NCI-H2107 treated with DMSO at 0.1 percent for 48 hours (cell line): ENCODE measurements at regions not wholly inside any gene's neighbourhood (a gene's known extent, or its start where the extent isn't known, plus 50 kb on each side); places are given as distances from the start of the nearest gene placed in this dataset.
"Not testable (repeated sequence)": the region's sequence is repeated elsewhere in the genome, so short reads cannot be mapped to it uniquely, and the experiment has no call there.

Source experiments
- DNase-seq: peaks from one replicate; lab custom pipeline; 2025; ENCODE audit not compliant: unreplicated experiment; lab: John Stamatoyannopoulos, UW

DNA sequence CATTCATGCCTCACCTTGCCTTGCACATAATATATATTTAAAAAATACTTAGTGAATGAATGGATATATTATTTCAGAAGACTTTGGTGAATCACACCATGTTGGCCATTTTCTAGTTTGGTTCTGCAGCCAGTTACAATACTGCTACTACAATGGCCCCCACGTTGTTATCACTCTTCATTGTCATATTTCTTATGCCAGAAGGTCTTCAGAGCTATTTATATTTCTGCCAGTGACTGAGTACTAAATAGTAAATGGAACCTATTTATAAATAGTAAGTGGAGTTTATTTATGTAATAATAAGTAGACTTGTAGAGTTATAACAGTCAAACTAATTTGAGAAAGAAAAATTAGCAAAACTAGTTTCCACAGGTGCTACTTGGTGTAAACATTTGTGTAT lies 516.6 kb upstream of the SYT4 start:
- no peak for DNase-seq

DNA sequence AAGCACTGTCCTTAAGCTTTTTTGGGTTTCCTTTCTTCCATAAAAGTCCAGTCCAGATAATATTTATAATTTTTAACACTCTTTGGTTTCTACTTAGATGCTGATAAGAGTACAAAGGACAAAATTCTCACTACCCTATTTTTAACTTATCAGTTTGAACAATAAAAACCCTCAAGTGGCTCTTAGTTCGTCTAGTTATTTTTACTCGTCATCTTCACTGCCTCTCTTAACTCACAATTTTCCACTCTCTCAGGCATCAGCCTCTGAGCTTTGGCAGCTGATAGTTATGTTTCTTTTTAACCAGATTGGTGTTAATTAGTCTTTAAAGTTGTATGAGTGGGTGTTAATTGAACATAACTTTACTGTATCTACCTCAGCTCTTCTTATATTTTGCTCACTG lies 517.1 kb upstream of the SYT4 start:
- DNase-seq = no peak

- DNase-seq = no peak
Measured at GRCh38 chr18:43797347-43797746, 520.1 kb upstream of the SYT4 start.

GRCh38 chr18:43800584-43800983 lies 523.3 kb upstream of the SYT4 start:
- peak; percentile 79 for DNase-seq

DNA sequence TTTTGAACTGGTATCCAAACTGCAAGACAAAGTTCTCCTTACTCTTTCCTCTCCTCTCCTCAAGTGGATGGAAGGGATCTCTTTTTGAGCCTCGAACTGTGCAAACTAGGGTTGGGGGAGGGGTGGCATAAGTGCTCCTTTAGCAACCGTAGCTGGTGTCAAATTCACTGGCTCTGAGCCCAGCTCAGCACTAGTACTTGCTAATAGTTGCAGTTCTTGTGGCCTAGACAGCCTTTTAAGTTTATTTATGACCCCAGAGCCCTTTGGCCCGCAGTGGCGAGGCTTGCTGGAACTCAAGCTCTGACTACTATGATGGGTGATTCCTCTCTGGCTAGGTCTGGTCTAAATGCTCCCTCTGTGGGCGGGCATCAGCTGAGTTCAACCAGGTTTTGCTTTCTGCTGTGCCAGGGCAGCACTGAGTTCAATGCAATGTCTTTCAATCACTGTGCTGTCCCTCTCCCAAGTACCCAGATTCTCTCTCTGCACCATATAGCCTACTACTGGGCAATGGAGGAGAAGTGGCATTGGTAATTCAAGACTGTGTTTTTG lies 528.4 kb upstream of the SYT4 start:
- peak; percentile 83 for DNase-seq

GRCh38 chr18:43812627-43813026 lies 535.3 kb upstream of the SYT4 start:
- DNase-seq = no peak

- DNase-seq = no peak
Measured at GRCh38 chr18:43819397-43819796, 542.1 kb upstream of the SYT4 start.

GRCh38 chr18:43819873-43820272 lies 542.6 kb upstream of the SYT4 start:
- DNase-seq = no peak

DNA sequence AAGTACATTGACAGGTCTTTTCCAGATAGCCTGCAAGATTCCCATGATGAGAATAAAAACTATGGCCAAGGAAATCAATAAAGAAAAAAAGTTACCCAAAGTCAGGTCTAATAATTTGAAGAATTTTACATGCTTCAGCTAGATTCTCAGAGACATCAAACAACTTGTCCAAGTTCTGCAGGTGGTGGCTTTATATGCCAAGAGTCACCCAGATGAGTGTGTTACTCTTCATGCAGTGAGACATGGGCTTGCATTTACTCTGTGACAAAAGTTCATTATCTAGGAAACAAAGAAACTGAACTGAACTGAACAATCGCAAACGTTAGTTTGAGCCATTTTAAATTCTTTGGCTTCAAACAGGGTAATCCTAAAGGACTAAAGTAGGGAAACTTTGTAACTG lies 548.5 kb upstream of the SYT4 start:
- no peak for DNase-seq

DNA sequence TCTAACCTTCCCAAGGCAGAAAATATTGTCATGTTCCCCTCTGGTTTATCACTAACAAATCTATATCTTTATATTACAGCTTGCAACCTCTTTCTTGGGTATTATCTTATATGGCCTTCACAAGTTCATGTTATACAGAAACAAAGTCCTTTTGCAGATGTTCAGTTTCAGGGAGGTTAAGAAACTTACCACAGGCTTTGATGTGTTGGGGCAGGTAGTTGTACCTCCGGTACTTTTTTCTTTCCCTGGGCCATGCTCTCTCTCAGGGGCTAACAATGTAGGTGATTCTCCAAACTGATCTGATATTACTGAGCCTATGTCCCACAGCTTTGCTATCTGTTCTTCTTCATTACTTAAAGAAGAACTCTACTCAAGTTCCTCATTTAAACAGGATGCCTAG lies 548.9 kb upstream of the SYT4 start:
- no peak for DNase-seq

DNA sequence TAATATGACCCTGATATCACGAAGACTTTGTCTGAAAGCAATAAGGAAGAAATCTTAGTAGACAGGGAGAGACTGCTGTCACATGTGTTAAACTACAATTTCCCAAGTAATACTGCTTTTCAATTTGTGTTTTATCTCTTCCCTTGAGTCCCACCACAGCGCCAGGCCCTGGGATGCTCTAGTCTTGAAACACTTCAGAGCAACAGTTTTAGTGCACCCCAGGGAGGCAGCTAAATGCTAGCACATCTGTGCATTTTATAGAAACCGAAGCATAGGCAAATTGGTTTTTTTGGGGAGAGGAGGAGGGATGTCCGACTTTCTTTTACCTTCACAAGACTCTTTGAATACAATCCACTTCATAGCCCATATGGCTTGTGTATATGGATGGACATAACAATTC lies 550.0 kb upstream of the SYT4 start:
- DNase-seq = no peak

DNA sequence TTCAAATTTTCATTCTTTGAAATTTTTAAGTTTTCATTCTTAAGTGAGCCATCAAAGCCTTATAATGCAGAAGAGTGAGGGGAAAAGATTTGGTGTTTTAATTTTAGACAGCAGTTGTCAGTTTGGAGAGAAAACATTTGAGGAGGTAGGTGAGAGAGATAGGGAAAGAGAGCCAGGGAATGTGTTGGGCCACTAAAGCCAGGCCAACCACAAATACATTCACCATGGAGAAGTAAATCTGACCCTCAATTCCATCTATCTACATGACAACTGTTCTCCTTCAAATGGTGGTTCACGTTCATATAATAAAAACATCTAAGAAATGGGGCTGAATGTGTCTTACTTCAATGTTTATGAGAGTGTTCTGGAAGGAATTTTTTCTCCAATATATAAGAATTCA lies 553.0 kb upstream of the SYT4 start:
- DNase-seq = no peak

GRCh38 chr18:43830947-43831346 lies 553.7 kb upstream of the SYT4 start:
- peak; percentile 75 for DNase-seq

DNA sequence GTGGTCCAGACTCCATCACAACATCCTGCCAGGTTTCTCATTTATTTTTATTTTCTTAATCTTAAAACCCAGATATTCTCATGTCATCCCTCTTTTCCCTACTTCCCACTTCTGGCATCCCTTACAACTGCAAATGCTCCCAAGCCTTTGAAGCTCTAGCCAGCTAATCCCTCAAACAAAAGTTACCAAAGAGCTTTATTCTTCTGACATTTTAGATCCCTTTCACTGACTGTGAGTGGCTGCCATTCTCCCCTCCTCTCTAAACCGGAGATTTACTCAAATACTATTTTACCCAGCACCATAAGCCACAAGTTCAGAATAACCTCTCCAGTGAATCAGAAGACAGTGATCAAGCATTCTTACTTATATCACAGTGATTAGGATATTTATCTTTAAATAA lies 569.0 kb upstream of the SYT4 start:
- no peak for DNase-seq

DNA sequence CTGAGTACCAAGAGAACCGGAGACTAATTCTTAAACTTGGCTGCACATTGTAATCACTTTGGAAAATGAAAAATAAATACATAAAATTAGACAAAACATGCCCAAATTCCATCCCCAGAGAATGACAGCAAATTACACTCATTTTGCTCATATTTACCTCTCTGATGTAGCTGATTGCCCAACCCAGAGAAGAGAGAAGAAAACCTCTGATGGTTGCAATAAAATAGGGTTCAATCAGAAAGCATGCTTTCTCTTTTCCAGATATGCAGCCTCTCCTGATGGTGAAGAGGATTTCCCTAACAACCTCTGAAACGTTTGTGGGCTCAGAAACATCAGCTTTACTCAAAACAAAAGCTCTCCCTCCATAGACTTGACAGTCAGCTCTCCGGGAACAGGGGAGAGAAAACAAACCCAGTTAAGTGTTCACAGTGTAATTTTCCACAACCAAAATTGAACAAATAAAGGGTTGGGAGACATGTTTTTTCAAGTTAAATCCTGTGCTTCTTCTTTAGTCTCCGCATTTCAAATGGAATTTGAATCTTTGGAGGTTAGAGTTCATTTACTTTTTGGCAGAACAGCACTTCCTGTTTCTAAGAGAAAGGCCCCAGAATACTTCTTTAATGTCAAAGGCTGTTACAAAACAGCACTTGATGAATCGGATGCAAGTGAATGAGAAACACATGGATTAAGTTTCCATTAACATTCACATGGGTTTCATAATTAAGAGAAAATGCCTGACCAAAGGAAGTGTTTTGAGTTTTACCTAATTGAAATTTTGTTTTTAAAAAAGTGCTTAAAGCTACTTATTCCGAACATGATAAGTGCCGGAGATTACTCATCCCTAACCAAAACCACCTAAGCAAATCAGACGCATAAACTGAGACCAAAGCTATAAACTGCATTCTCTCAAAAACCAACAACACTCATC lies 570.1 kb upstream of the SYT4 start:
- peak; percentile 11 for DNase-seq

DNA sequence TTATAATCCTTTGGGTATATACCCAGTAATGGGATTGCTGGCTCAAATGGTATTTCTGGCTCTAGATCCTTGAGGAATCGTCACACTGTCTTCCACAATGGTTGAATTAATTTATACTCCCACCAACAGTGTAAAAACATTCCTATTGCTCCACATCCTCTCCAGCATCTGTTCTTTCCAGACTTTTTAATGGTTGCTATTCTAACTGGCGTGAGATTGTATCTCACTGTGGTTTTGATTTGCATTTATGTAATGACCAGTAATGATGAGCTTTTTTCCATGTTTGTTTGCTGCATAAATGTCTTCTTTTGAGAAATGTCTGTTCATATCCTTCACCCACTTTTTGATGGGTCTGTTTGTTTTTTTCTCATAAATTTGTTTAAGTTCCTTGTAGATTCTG lies 572.5 kb upstream of the SYT4 start:
- not testable (repeated sequence) for DNase-seq

- no peak for DNase-seq
Measured at GRCh38 chr18:43855376-43855775, 578.1 kb upstream of the SYT4 start.

GRCh38 chr18:43863180-43863579 lies 585.9 kb upstream of the SYT4 start:
- DNase-seq = no peak

DNA sequence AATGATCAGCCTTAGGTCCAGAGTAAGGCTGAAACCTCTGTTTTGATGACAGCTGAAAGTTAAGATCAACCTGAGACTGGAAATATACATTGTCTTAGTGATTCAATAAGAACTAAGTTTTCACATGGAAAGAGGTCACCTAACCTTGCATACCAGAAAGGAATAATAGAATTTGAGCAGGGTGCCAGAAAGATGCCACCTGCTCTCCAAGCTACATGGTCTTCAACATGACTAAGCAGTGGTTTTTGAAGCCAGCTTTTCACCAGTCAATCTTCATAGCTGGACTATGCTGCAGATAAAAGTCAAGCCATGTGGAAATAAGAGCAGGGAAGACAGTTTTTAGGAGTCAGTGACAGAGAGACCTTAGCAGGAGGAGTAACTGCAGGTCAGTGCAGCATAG lies 589.4 kb upstream of the SYT4 start:
- no peak for DNase-seq

- DNase-seq = no peak
Measured at GRCh38 chr18:43868497-43868995, 591.3 kb upstream of the SYT4 start.

- DNase-seq = peak; percentile 53
Measured at GRCh38 chr18:43869451-43870008, 592.2 kb upstream of the SYT4 start.

DNA sequence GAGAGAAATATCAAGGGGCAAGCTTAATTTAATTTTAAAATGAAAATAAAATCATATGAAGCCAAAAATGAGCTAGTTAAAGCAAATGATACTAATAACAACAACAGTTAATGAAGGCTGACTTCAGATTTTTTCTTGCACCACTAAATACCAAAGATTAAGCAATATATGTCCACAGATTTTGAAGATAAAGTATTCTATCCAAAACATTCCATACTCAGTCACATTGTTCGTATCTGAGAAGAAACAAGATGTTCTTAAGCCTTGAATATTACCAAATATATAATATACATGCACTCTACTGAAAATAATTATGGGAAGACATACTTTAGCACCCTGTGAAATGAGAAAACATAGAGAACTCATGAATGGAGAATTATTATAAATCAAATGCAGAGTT lies 593.3 kb upstream of the SYT4 start:
- no peak for DNase-seq
